PC-3 (cell line): ENCODE measurements at regions not wholly inside any gene's neighbourhood (a gene's known extent, or its start where the extent isn't known, plus 50 kb on each side); places are given as distances from the start of the nearest gene placed in this dataset.

Source experiments
- ATAC-seq: fragments of 200-7000 bp; cut with Tn5 transposase; 2 replicates; pipeline ENCODE4 v1.9.1; 2020; ENCODE audit warnings: mild to moderate bottlenecking, moderate library complexity
- BruUV-seq: library from RNA; stranded (reverse); fragments of 400-500 nt; replicated peaks from 2 replicates; lab custom pipeline; 2021; lab: Mats Ljungman, UMichigan
- CTCF ChIA-PET: fragments of 300-600 bp; sonication (Branson Sonifier 250); formaldehyde crosslinking; loops from one replicate; lab custom pipeline; 2022; ENCODE audit warnings: antibody characterized with exemption; lab: Charles Lee
- POLR2A ChIA-PET: fragments of 300-600 bp; sonication (Branson Sonifier 250); formaldehyde crosslinking; loops from one replicate; lab custom pipeline; 2022; ENCODE audit warnings: antibody characterized with exemption; ENCODE audit not compliant: unreplicated experiment; lab: Charles Lee
- DNase-seq: peaks from one replicate; pipeline ENCODE4 v3.0.0-alpha.2; 2015
- H2AFZ ChIP-seq: fragments of 300-600 bp; sonication (generic); 2 replicates; pipeline ENCODE4 v1.6.0; 2016; ENCODE audit warnings: antibody characterized with exemption, low read length
- H3F3A ChIP-seq: fragments of 300-600 bp; sonication (generic); one replicate; pipeline ENCODE4 v1.6.0; 2017; ENCODE audit warnings: antibody characterized with exemption, low read length, control low read depth, mild to moderate bottlenecking; ENCODE audit not compliant: unreplicated experiment
- H3K27ac ChIP-seq: fragments of 300-600 bp; sonication (generic); 2 replicates; pipeline ENCODE4 v1.5.1; 2016; ENCODE audit warnings: mild to moderate bottlenecking, low read length
- H3K27me3 ChIP-seq: fragments of 300-600 bp; sonication (generic); 2 replicates; pipeline ENCODE4 v1.6.1; 2016; ENCODE audit warnings: low read length, mixed read lengths
- H3K36me3 ChIP-seq: fragments of 300-600 bp; sonication (generic); 2 replicates; pipeline ENCODE4 v1.6.1; 2016; ENCODE audit warnings: low read depth, mixed run types, low read length, mixed read lengths
- H3K4me1 ChIP-seq: fragments of 300-600 bp; sonication (generic); 2 replicates; pipeline ENCODE4 v1.5.1; 2016; ENCODE audit warnings: low read length; ENCODE audit not compliant: insufficient read depth
- H3K4me2 ChIP-seq: fragments of 300-600 bp; sonication (generic); 2 replicates; pipeline ENCODE4 v1.6.0; 2016; ENCODE audit warnings: low read length
- H3K4me3 ChIP-seq: fragments of 300-600 bp; sonication (generic); 2 replicates; pipeline ENCODE4 v1.5.1; 2016; ENCODE audit warnings: mild to moderate bottlenecking, low read length, mixed read lengths
- H3K79me2 ChIP-seq: fragments of 300-600 bp; sonication (generic); 2 replicates; pipeline ENCODE4 v1.6.1; 2017; ENCODE audit warnings: low read length, mixed read lengths
- H3K9ac ChIP-seq: fragments of 300-600 bp; sonication (generic); 2 replicates; pipeline ENCODE4 v1.6.0; 2016; ENCODE audit warnings: mild to moderate bottlenecking, low read length
- H3K9me2 ChIP-seq: fragments of 300-600 bp; sonication (generic); replicated peaks from 2 replicates; pipeline ENCODE4 v1.6.1; 2016; ENCODE audit warnings: mixed run types, low read length, mixed read lengths
- H3K9me3 ChIP-seq: fragments of 300-600 bp; sonication (generic); 2 replicates; pipeline ENCODE4 v1.6.1; 2016; ENCODE audit warnings: low read length, mixed read lengths
- H4K20me1 ChIP-seq: fragments of 300-600 bp; sonication (generic); 2 replicates; pipeline ENCODE4 v1.6.1; 2016; ENCODE audit warnings: low read length, mixed read lengths
- EZH2 ChIP-seq: fragments of 300-600 bp; sonication (generic); IDR thresholded peaks from one replicate; pipeline ENCODE4 v1.6.1; 2017; ENCODE audit warnings: antibody characterized with exemption, mild to moderate bottlenecking, low read length; ENCODE audit not compliant: unreplicated experiment
- EZH2phosphoT487 ChIP-seq: fragments of 300-600 bp; sonication (generic); IDR thresholded peaks from 2 replicates; pipeline ENCODE4 v1.6.1; 2018; ENCODE audit warnings: mild to moderate bottlenecking, antibody characterized with exemption, low read length, borderline replicate concordance
- intact Hi-C: fragments of 100-400 bp; cut with micrococcal nuclease; formaldehyde crosslinking; loops from 2 replicates; pipeline ENCODE4 v1.9.0; 2023
- TF ChIP-seq, protein P1 (sequence below): fragments of 300-600 bp; sonication (generic); conservative IDR thresholded peaks from 2 replicates; pipeline ENCODE4 v1.5.1; 2017; ENCODE audit warnings: antibody characterized with exemption, low read depth, mild to moderate bottlenecking, low read length

DNA sequence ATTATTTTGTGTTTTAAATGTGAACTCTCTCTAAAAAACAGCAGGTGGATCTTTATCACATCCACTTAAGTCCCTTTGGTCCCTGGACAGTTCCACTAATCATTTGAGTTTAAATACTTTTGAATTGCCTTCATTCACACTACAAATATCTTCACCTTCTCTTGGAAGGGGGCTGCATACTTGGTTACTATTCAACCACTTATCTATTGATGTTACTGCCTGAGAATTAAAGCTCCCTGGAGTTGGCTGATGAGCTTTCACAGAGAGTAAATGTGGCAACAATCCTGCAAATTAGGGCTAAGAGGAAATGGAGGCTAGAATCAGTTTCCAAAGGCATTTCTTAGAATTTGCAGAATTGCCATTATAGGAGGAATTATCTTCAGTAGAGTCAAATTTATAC is 180.4 kb downstream of the ST8SIA4 start:
- POLR2A ChIA-PET: no interaction called here
- Histone ChIP-seq H3F3A (no peaks in the 10 kb centered on the region), H2AFZ (no peak overlapping the region), H4K20me1 (no peaks in the 10 kb centered on the region), H3K27me3 (no peaks in the 10 kb centered on the region), H3K9me2 (no peaks in the 10 kb centered on the region), H3K27ac (no peak overlapping the region), H3K9ac (no peak overlapping the region), H3K79me2 (no peaks in the 10 kb centered on the region), H3K4me1 (no peaks in the 10 kb centered on the region), H3K4me3 (no peak overlapping the region), H3K4me2 (no peak overlapping the region), H3K9me3 (no peaks in the 10 kb centered on the region), H3K36me3 (no peaks in the 10 kb centered on the region)
- CTCF ChIA-PET: no interaction called here
- ATAC-seq (no peak), DNase-seq (no peak)
- intact Hi-C loops: no loop called here
- TF ChIP-seq EZH2phosphoT487: no peak
- TF ChIP-seq, protein P1, sequence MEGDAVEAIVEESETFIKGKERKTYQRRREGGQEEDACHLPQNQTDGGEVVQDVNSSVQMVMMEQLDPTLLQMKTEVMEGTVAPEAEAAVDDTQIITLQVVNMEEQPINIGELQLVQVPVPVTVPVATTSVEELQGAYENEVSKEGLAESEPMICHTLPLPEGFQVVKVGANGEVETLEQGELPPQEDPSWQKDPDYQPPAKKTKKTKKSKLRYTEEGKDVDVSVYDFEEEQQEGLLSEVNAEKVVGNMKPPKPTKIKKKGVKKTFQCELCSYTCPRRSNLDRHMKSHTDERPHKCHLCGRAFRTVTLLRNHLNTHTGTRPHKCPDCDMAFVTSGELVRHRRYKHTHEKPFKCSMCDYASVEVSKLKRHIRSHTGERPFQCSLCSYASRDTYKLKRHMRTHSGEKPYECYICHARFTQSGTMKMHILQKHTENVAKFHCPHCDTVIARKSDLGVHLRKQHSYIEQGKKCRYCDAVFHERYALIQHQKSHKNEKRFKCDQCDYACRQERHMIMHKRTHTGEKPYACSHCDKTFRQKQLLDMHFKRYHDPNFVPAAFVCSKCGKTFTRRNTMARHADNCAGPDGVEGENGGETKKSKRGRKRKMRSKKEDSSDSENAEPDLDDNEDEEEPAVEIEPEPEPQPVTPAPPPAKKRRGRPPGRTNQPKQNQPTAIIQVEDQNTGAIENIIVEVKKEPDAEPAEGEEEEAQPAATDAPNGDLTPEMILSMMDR: no peak
- TF ChIP-seq EZH2: no peak
- BruUV-seq: no TSS peak

DNA sequence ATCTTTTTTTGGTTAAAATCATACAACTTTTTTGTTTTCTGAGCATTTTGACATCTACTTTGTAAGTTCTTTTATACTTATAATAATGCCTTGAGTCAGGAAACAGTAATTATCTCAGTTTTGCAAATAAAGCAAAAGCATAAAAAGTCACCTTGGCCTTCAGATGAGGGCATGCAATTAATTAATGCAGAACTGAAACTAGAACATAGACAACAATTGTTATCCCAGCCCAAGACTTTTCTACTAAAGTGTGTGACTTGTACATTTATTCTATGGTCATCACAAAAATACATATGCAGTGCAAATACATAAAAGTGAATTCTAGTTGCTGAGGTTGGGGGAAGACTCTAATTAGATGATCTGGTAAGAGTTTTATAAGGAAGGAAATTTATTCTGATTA is 179.9 kb downstream of the ST8SIA4 start:
- Histone ChIP-seq H3K4me1 (no peaks in the 10 kb centered on the region), H3F3A (no peaks in the 10 kb centered on the region), H3K9me2 (no peaks in the 10 kb centered on the region), H3K9ac (no peak overlapping the region), H3K27me3 (no peaks in the 10 kb centered on the region), H3K79me2 (no peaks in the 10 kb centered on the region), H2AFZ (no peak overlapping the region), H3K4me2 (no peak overlapping the region), H4K20me1 (no peaks in the 10 kb centered on the region), H3K4me3 (no peak overlapping the region), H3K9me3 (no peaks in the 10 kb centered on the region), H3K27ac (no peak overlapping the region), H3K36me3 (no peaks in the 10 kb centered on the region)
- ChIA-PET CTCF (no interaction called here), POLR2A (no interaction called here)
- TF ChIP-seq EZH2phosphoT487 (no peak), EZH2 (no peak)
- TF ChIP-seq, protein P1: no peak
- intact Hi-C loops: no loop called here
- ATAC-seq (no peak), DNase-seq (no peak)
- no TSS peak for BruUV-seq

GRCh38 chr5:100726116-100726515 is 177.0 kb downstream of the ST8SIA4 start:
- no peaks in the 10 kb centered on the region for H3F3A ChIP-seq
- ATAC-seq: no peak
- no peak overlapping the region for H3K9ac ChIP-seq
- no peaks in the 10 kb centered on the region for H3K36me3 ChIP-seq
- no peaks in the 10 kb centered on the region for H3K9me3 ChIP-seq
- intact Hi-C loops: no loop called here
- no peaks in the 10 kb centered on the region for H3K4me1 ChIP-seq
- no peak overlapping the region for H3K4me2 ChIP-seq
- CTCF ChIA-PET: no interaction called here
- H3K27me3 ChIP-seq: no peaks in the 10 kb centered on the region
- no peak overlapping the region for H3K4me3 ChIP-seq
- DNase-seq: no peak
- no peaks in the 10 kb centered on the region for H3K9me2 ChIP-seq
- no TSS peak for BruUV-seq
- no peak overlapping the region for H3K27ac ChIP-seq
- no peaks in the 10 kb centered on the region for H3K79me2 ChIP-seq
- TF ChIP-seq EZH2 (no peak), EZH2phosphoT487 (no peak)
- TF ChIP-seq, protein P1: no peak
- no peaks in the 10 kb centered on the region for H4K20me1 ChIP-seq
- no peak overlapping the region for H2AFZ ChIP-seq
- POLR2A ChIA-PET: no interaction called here
